Stimulated activated CD8-positive, alpha-beta memory T cell treated with anti-CD3 and anti-CD28 coated beads, Interleukin-4, amount 100 ng/mL, for 48 hours (primary cell): ENCODE measurements at regions not wholly inside any gene's neighbourhood (a gene's known extent, or its start where the extent isn't known, plus 50 kb on each side); places are given as distances from the start of the nearest gene placed in this dataset.
"Not testable (repeated sequence)": the region's sequence is repeated elsewhere in the genome, so short reads cannot be mapped to it uniquely, and the experiment has no call there.

ENCODE experiments used
- DNase-seq: peaks from one replicate; pipeline ENCODE4 v3.0.0-alpha.2; 2020

DNA sequence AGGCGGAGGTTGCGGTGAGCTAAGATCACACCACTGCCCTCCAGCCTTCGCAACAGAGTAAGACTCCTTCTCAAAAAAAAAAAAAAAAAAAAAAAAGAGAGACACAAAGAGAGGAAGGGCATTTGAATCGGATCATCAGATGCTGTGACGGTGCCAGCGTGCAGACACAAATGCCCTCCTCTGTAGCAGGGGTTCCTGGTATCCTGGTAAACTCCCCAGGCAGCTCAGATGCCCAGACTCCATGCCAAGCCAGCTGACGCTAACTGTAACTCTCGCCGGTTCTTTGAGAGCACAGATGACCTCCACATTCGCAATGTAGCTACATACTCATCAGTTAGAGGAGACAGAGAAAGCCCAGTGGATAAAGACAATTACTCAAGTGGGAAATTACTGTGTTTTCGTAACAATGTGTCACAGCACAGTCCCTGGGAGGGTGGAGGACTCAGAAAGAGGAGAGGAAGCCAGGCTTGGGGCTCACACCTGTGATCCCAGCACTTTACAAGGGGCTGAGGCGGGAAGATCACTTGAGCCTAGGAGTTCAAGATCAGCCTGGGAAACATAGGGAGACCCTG lies 153.1 kb downstream of the BRD1 start:
- peak; percentile 17 for DNase-seq

DNA sequence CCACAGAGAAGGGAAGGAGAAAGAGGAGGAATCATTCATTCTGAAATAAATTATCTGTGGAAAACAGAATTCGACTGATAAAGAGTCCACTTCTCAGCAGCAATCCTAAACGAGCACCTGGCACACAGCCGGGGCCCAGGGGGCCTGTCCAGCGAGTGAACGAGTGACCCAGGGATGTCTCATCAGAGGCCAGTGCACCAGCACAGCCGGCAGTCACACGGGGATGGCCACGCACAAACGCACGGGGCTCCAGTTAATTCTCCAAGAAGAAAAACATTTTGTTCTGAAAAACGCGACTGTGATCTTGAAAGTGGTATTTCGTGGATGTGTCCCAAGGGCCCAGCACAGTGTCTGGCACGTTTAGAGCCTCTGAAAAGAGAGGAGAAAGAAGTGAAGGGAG lies 154.6 kb downstream of the BRD1 start:
- DNase-seq, result peak; percentile 19

DNA sequence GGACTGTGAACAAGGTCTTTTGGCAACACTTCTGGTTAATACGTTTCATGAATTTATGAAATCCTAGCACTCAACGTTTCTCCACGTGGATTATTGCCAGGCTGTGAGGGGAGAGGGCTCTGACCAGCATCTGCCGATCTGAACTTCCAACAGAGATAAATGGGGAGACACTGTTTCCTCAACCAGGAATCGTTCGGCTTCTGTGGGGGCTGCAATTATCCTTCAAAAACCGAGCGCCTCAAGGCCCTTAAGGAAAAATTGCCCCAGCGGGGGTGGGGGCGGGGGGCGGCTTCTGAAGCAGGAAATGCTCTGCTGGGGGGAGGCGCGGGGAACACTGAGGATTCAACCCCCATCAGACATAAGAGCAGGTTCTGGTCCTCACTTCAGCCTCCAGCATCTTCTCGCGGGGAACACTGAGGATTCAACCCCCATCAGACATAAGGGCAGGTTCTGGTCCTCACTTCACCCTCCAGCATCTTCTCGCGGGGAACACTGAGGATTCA lies 155.6 kb downstream of the BRD1 start:
- DNase-seq, result peak; percentile 7

DNA sequence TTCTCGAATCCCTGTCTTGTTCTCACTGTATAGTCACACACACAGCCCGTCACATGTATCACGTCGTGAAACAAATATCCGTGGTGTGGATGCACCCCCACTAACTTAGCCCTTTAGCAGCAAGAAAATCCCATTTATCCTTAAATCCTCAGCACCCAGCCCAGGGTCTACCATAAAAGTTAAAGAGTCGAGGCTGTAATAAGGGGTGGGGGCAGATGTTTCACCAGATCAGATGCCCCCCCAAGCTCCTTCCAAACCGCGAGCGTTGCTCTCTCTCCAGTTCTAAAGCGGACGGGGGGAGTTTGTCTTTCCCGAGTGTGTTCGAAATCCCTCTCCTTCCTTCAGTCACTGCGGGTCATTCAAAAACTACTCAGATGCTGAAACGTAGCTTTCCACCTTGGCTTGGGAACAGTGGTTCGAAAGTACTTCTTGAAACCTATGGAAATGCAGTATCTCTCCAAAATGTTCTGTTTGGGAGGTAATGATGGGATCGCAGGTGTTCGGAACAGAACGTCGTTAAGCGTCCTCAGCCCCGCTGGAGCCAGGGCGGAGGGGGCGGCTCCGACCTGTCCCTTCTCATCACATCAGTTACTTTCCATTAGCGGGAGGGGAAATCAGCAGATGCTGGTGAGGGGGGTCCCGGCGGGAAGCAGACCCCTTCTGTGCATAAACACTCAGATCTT lies 156.2 kb downstream of the BRD1 start:
- peak; percentile 10 for DNase-seq

DNA sequence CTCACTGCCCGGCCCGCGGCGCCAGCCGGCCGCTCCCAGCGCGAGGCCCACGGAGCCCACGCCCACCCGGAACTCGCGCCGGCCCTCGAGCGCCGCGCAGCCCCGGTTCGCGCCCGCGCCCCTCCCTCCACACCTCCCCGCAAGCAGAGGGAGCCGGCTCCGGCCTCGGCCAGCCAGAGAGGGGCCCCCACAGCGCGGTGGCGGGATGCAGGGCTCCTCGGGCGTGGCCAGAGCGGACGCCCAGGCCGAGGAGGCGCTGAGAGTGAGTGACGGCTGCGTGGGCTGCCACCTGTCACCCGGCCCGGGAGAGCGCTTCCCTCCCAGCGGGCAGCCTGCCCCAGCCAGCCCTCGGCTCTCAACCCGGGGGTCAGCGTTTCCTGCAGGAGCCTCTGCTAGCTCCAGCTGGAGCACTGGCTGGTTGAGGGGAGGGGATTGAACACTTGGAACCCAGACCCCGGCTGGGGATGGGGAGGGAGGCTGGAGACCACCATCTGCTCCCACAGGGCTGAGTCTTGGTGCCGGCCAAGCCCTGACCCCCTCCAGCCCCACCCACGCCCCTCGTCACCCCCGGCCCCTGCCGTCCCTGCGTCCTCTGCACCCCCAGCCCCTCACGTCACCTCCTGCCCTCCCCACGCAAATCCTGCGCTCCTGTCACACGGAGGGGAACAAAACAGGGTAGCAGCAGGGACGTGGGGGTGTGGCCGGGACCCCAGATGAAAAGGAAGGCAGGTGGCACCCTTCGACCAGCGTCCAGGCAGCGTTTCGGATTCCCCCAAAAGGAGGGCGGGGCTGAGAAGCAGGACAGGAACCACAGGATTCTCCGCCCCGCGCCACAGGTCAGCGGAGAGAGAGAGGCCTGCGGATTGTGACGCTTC lies 157.0 kb downstream of the BRD1 start:
- peak; percentile 60 for DNase-seq

DNA sequence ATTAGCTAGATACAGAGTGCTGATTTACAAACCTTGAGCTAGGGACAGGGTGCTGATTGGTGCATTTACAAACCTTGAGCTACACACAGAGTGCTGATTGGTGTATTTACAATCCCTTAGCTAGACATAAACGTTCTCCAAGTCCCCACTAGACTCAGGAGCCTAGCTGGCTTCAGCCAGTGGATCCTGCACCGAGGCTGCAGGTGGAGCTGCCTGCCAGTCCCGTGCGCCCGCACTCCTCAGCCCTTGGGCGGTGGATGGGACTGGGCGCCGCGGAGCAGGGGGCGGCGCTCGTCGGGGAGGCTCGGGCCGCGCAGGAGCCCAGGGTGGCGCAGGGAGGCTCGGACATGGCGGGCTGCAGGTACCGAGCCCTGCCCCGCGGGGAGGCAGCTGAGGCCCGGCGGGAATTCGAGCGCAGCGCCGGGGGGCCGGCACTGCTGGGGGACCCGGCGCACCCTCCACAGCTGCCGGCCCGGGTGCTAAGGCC lies 157.7 kb downstream of the BRD1 start:
- DNase-seq, result peak; percentile 35

DNA sequence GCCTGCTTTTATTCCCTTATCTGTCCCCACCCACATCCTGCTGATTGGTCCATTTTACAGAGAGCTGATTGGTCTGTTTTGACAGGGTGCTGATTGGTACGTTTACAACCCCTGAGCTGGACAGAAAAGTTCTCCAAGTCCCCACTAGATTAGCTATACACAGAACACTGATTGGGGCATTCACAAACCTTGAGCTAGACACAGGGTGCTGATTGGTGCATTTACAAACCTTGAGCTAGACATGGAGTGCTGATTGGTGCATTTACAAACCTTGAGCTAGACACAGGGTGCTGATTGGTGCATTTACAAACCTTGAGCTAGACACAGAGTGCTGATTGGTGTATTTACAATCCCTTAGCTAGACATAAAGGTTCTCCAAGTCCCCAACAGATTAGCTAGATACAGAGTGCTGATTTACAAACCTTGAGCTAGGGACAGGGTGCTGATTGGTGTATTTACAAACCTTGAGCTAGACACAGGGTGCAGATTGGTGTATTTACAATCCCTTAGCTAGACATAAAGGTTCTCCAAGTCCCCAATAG lies 158.2 kb downstream of the BRD1 start:
- not testable (repeated sequence) for DNase-seq

DNA sequence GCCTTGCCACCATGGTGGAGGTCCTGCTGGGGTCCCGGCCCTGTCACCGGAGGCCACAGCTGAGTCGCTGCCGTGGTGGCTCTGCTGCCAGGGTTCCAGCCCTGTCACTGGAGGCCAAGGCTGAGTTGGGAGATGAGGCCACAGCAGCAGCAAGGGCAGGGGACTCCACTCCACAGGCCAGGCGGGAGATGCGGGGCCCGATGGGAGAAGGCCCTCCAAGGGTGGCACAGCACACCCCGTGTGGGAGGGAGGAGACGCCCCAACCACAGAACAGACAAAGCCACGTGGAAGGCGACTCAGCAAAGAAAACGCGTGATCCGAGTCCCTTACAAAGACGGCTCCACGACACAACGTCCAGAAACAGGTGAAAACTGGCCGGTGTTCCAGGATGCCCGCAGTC lies 159.3 kb downstream of the BRD1 start:
- peak; percentile 19 for DNase-seq

DNA sequence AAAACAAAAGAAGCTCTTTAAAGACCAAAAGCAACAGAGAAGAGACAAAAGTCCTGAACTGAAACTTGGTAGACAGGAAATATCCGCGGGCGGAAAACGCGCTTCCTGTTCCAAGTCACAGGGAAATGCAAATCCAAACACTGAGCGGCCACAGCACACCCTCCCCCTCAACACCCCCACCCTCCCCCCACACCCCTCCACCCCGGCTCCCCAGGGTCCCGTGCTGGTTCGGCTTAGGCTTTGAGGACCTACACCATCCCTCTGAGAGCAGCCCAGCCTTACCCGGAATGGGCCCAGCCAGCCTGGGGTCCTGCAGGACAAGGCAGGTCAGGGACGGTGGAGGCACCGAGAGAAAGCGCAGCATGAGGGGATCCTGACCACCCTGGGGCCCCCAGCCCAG lies 160.4 kb downstream of the BRD1 start:
- DNase-seq, result no peak

DNA sequence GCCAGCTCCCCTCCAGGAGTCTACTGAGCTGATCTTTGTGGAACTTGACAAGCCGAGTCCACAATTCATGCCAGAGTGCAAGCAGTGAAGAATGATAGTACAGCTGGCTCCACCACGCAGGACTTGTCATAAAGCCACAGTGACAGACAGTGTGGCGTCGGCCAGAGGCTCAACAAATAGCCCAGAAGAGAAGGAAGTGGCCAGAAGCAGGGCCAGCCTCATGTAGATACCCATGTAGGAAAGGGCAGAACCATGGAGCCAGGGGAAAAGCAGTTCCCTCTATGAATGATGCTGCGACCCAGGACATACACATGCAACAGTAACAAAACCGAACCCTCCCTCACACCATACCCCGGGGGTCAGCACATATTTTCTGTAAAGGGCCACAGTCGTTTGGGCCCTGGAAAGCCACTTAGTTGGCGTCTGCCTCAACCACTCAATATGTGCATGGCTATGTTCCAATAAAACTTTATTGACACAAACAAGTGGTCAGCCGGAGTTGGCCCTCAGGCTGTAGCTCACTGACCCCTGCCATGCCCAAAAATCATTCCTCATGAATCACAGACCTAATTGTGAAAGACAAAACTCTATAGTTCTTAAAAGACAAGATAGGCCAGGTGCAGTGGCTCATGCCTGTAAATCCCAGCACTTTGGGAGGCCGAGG lies 161.4 kb downstream of the BRD1 start:
- no peak for DNase-seq

DNA sequence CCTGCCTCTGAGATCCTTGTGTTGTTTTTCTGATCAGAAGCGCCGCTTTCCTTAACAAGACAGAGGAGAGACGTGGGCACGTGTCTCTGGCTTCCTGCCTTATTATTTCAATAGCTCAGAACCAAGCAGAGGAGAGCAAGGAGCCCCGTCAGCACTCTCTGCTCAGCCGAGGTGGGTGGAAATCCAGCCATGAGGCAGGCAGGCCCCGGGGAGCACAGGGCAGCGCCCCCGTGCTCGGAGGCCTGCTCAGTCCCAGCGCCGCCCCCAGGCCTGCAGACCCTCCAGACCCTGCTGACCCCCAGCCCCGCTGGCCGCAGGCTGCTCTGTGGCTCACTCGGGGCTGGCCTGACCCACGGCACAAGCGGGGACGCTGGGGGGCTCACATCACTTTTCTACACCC lies 162.8 kb downstream of the BRD1 start:
- DNase-seq, result no peak

DNA sequence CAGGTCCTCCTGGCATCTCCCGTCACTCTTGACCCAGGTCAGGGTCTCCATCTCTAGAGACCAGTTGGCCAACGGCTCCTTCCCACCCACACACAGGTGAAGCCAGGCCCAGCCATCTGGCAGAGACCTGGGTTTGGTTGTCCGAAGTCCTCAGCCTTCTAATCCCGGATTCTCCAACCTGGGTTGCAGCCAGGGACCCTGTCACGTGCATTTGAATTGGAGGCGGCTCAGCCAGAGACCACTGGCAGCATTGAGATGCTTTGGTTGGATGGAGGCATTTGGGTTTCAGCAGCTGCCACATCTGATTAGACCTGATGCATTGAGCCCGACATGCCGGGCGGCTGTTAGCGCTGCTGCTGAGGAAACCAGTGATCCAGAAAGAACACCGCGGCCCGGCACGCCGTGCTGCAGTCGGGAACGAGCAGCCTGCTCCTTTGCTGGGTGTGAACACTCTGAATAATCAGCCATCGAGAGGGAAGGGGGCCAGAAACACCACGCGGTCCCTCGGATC lies 163.2 kb downstream of the BRD1 start:
- no peak for DNase-seq

DNA sequence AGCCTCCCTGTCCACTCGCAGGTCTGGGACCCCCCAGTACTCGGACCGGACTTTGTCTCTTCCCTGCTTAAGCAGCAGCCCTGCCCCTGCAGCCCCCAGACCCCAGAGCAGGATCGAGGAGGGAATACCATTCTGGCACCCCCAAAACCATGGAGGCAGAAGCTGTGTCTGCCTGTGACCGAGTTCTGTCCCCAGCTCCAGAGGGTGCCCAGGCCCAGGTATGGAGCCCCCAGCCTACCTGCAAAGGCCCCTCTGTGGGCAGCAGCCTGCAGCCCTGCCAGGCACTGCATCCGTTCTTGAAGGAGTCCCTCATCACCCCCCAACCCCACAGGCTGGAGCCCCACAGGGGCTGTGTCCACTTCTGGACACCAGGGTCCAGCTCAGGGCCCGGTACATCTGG lies 163.8 kb downstream of the BRD1 start:
- no peak for DNase-seq

DNA sequence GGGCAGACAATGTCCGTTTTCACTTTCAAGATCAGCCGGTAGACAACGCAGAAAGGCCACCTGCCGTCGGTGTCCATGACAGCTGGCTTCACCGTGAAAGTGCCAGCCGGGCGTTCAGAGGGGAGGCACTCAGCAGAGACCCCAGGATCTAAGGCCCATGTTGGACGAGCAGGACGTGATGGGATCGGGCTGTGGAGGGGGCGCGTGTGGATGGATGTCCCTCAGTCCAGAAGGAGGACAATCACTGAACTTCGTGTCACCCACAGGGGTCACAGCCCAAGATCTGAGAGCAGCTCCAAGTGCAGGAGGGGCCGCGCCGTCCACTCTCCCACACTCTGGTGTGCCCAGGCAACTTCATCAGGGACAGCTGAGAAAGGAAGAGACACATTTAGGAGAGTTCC lies 164.4 kb downstream of the BRD1 start:
- no peak for DNase-seq

DNA sequence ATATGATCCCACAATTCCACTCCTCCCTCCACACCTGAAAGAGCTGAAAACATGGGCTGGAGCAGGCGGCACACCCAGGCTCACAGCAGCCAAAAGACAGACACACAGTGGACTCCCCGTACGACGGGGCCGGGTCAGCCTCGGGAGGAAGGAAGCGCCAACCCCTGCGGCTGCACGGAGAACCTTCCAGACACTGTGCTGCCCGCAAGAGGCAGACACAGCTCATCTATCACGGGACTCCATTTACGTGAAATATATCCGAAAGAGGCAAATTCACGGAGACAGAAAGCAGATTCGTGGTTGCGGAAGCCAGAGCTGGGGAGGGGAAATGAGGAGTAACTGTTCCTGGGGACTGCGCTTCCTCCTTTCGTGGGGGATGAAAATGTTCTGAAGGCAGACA lies 165.0 kb downstream of the BRD1 start:
- no peak for DNase-seq

DNA sequence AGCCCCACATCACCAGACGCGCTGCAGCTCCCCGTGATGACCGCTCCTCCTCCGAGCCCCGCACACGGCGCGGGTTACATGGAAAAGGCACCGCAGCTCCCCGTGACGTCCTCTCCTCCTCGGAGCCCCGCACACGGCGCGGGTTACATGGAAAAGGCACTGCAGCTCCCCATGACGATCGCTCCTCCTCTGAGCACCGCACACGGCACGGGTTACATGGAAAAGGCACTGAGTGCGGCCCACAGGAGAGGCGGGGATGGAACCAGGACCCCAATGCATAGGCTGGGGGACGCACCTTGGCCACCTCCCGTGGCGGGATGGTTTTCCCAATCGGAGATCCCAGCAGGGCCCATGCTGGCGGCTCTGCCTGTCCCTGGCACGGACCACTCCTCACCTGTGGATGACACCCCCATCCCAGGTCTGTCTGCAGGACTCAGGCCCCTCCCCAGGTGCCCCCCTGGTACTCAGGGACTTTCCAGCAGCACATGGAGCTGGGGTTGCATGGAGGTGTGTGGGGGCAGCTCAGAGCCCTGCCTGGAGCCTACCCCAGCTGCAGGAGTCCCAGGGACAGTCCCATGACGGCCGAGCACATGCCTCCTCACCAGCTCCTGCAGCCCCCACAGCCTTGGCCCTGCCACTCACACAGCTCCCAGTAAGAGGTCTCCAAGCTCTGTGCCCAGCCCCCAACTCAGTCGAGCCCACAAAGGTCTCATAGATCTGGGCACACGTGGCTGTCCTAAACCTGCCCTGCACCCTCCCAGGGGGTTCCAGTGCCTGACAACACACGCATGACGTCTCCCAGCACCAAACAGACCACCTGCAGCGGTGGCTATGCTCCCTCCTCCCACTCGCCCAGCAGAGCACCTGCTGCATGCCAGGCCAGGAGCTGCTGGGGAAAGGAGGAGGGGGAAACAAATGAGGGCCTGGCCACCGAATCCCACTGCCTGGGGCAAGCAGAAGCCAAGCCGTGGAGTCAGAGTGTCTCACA lies 166.6 kb downstream of the BRD1 start:
- no peak for DNase-seq

DNA sequence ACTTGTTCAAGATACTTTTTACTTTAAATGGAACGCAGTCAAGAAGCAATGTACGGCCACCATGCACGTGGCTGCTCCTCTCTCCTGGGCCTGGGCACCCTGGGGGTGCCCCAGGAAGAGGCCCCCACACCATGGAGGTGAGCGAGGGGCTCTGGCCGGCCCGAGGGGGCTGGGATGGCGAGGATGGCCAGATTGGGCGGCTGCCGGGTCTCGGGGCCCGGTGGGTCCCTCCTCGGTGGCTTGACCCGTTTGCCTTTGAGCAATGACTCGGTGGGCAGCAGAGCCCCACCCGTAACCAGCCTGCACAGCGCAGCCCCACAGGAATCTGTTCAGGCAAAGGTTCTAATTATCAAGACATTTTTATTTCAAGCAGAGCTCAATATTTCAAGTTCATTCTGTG lies 167.4 kb downstream of the BRD1 start:
- DNase-seq, result no peak

DNA sequence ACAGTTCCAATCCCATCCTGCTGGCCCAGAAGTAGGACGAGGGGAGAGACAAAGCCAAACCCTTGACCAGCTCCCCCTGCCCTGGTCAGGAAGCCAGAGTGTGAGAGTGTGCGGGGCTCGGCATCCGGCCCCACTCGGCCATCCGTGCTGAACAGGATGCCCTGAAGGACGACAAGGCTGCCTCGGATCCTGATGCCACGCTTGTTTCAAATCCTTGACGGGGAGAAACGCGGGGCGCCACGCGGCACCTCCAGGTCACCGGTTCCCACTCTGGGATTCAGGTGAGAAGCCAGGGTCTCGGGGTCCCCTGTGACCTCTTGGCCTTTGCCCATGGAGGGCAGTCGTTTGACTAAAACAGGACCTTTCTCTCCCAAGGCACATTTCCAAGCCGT lies 167.8 kb downstream of the BRD1 start:
- no peak for DNase-seq

DNA sequence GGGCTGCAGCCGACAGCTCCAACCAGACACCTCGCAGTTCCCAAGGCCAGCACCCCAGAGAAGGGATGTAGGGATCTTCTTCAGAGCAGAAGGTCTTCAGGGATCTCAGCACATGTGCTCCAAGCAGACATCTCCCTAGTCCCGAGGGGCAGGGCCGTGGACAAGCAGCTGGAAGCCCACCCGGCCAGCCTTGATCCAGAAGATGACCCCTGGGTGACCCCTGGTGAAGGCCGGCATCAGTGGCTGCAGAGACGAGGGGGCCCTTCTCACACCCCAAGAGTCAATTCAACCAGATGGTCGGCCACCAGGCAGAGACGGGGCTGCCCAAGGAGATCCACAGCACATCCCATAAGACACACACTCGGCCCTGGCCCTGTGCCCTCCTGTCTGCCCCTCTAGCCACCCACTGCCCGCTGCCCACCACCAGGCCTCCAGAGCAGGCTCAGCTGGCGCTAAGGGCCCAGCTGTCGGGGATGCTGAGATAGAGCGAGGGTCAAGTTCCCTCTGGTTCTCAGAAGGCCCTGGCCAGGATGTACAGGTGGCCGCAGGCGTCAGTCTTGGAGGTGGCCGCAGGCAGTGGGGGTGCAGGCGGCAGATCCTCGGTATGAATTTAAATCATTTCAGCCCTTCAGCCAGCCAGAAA lies 168.3 kb downstream of the BRD1 start:
- DNase-seq, result no peak

DNA sequence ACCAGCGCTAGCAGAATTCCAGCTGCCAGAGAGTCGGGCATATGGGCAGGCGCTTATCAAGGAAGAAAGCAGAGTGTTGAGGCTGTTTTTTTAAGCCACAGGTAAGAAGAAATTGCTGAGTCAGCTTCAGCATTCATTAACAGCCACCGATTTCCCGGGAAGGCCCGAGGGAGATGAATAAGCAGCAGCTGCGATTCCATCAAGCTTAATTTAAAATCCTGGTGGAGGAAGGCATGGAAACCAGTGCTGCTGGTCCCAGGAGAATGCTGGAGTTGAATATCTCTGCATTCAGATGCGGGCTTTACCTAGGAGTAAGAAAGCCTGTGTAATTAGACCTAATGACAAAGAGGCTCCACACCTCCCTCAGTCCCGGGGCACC lies 168.8 kb downstream of the BRD1 start:
- DNase-seq, result no peak
